Suprapubic skin (tissue), 4 donors: ENCODE measurements at regions not wholly inside any gene's neighbourhood (a gene's known extent, or its start where the extent isn't known, plus 50 kb on each side); places are given as distances from the start of the nearest gene placed in this dataset.

Experiments
- DNase-seq, 2 donors: peaks; one replicate each; pipeline ENCODE4 v3.0.0-alpha.2; 2019; ENCODE audit warnings: low spot score in 2 of 2
- H3K27ac ChIP-seq: fragments of 200-600 bp; sonication (generic); one replicate; pipeline ENCODE4 v1.5.1; 2019
- H3K27me3 ChIP-seq: fragments of 200-600 bp; sonication (generic); one replicate; pipeline ENCODE4 v1.5.1; 2019
- H3K36me3 ChIP-seq: fragments of 200-600 bp; sonication (generic); one replicate; pipeline ENCODE4 v1.5.1; 2019
- H3K4me1 ChIP-seq: fragments of 200-600 bp; sonication (generic); one replicate; pipeline ENCODE4 v1.5.1; 2019
- H3K4me3 ChIP-seq: fragments of 200-600 bp; sonication (generic); one replicate; pipeline ENCODE4 v1.5.1; 2019; ENCODE audit warnings: mild to moderate bottlenecking
- H3K9me3 ChIP-seq: fragments of 200-600 bp; sonication (generic); one replicate; pipeline ENCODE4 v1.5.1; 2019
- CTCF ChIP-seq, 2 donors: fragments of 200-600 bp in 1 of 2; fragments of 450-650 bp in 1 of 2; sonication (generic) in 1 of 2; IDR thresholded peaks; one replicate each; pipeline ENCODE4 v1.5.1; 2016 to 2019; ENCODE audit warnings: antibody characterized with exemption in 2 of 2, mild to moderate bottlenecking in 1 of 2, moderate library complexity in 1 of 2
- EP300 ChIP-seq: sonication (generic); formaldehyde crosslinking; IDR thresholded peaks from one replicate; pipeline ENCODE4 v1.6.1; 2017; ENCODE audit warnings: antibody characterized with exemption
- POLR2A ChIP-seq, 2 donors: fragments of 450-650 bp; IDR thresholded peaks; one replicate each; pipeline ENCODE4 v1.6.1; 2017; ENCODE audit warnings: antibody characterized with exemption in 2 of 2, mild to moderate bottlenecking in 2 of 2, moderate library complexity in 2 of 2
- POLR2AphosphoS5 ChIP-seq, 3 donors: sonication (generic); formaldehyde crosslinking; IDR thresholded peaks; one replicate each; pipeline ENCODE4 v1.6.1; 2017; ENCODE audit warnings: antibody characterized with exemption in 3 of 3
- WGBS: methylation state at CpG from one replicate; pipeline ENCODE4 v1.1.5; 2018; 5-methylcytosine and 5-hydroxymethylcytosine counted together

- H3K27me3 ChIP-seq = no peaks in the 10 kb centered on the region
- no peak overlapping the region for H3K4me3 ChIP-seq
- H3K9me3 ChIP-seq = no peaks in the 10 kb centered on the region
- no peaks in the 10 kb centered on the region for H3K4me1 ChIP-seq
- no peaks in the 10 kb centered on the region for H3K36me3 ChIP-seq
- no peak overlapping the region for H3K27ac ChIP-seq
- no peak for TF ChIP-seq EP300
- TF ChIP-seq POLR2AphosphoS5 (IDR thresholded peaks at IDR 0.05) = no peak
- no peak for TF ChIP-seq CTCF (IDR thresholded peaks at IDR 0.05)
- WGBS = 78% methylated on average over 6 of the region's 6 CpGs
- DNase-seq = no peak
Measured at GRCh38 chr12:67915335-67915851, 73.9 kb upstream of the IFNG-AS1 start.

GRCh38 chr12:67916266-67916970 lies 72.8 kb upstream of the IFNG-AS1 start:
- Histone ChIP-seq H3K36me3 (no peaks in the 10 kb centered on the region), H3K27ac (no peak overlapping the region), H3K4me3 (no peak overlapping the region), H3K4me1 (no peaks in the 10 kb centered on the region), H3K27me3 (no peaks in the 10 kb centered on the region), H3K9me3 (no peaks in the 10 kb centered on the region)
- no peak for DNase-seq
- 88% methylated on average over 5 of the region's 5 CpGs for WGBS
- TF ChIP-seq POLR2AphosphoS5 (IDR thresholded peaks at IDR 0.05) (no peak), POLR2A (IDR thresholded peaks at IDR 0.05) (no peak), EP300 (no peak), CTCF (IDR thresholded peaks at IDR 0.05) (no peak)

GRCh38 chr12:67917811-67918210 lies 71.4 kb upstream of the IFNG-AS1 start:
- WGBS = 54% methylated on average over 4 of the region's 4 CpGs
- no peak for DNase-seq
- Histone ChIP-seq H3K9me3 (no peaks in the 10 kb centered on the region), H3K4me1 (no peaks in the 10 kb centered on the region), H3K27me3 (no peaks in the 10 kb centered on the region), H3K27ac (no peak overlapping the region), H3K36me3 (no peaks in the 10 kb centered on the region), H3K4me3 (no peak overlapping the region)
- TF ChIP-seq POLR2A (IDR thresholded peaks at IDR 0.05) (no peak), EP300 (no peak), POLR2AphosphoS5 (IDR thresholded peaks at IDR 0.05) (no peak), CTCF (IDR thresholded peaks at IDR 0.05) (no peak)

- Histone ChIP-seq H3K27ac (no peak overlapping the region), H3K4me3 (no peak overlapping the region), H3K9me3 (no peaks in the 10 kb centered on the region), H3K27me3 (no peaks in the 10 kb centered on the region), H3K36me3 (no peaks in the 10 kb centered on the region), H3K4me1 (no peaks in the 10 kb centered on the region)
- WGBS = 87% methylated on average over 4 of the region's 4 CpGs
- DNase-seq = no peak
- TF ChIP-seq POLR2A (IDR thresholded peaks at IDR 0.05) (no peak), POLR2AphosphoS5 (IDR thresholded peaks at IDR 0.05) (no peak), CTCF (IDR thresholded peaks at IDR 0.05) (no peak), EP300 (no peak)
Measured at GRCh38 chr12:67918441-67918840, 70.8 kb upstream of the IFNG-AS1 start.

GRCh38 chr12:67919406-67919805 lies 69.8 kb upstream of the IFNG-AS1 start:
- 79% methylated on average over 2 of the region's 2 CpGs for WGBS
- Histone ChIP-seq H3K27me3 (no peaks in the 10 kb centered on the region), H3K27ac (no peak overlapping the region), H3K4me3 (no peak overlapping the region), H3K4me1 (no peaks in the 10 kb centered on the region), H3K36me3 (no peaks in the 10 kb centered on the region), H3K9me3 (no peaks in the 10 kb centered on the region)
- no peak for TF ChIP-seq POLR2AphosphoS5 (IDR thresholded peaks at IDR 0.05)
- no peak for TF ChIP-seq CTCF (IDR thresholded peaks at IDR 0.05)
- TF ChIP-seq POLR2A (IDR thresholded peaks at IDR 0.05) = no peak
- no peak for TF ChIP-seq EP300
- DNase-seq = no peak
